HG03342 (cell line): ENCODE measurements at regions not wholly inside any gene's neighbourhood (a gene's known extent, or its start where the extent isn't known, plus 50 kb on each side); places are given as distances from the start of the nearest gene placed in this dataset.

ENCODE experiments used
- ATAC-seq: cut with Tn5 transposase; IDR thresholded peaks from one replicate; pipeline ENCODE4 v1.9.1; 2021; ENCODE audit warnings: mild to moderate bottlenecking, moderate library complexity; ENCODE audit not compliant: unreplicated experiment

GRCh38 chr6:147808640-147809039, 300.1 kb downstream of the SAMD5 start:
- no peak for ATAC-seq

GRCh38 chr6:147811913-147812629, 303.6 kb downstream of the SAMD5 start:
- no peak for ATAC-seq

- ATAC-seq: no peak
Measured at GRCh38 chr6:147817042-147817689, 308.7 kb downstream of the SAMD5 start.

GRCh38 chr6:147820520-147820919, 312.0 kb downstream of the SAMD5 start:
- no peak for ATAC-seq

- no peak for ATAC-seq
Measured at GRCh38 chr6:147821295-147821897, 312.9 kb downstream of the SAMD5 start.

GRCh38 chr6:147823936-147824335, 315.4 kb downstream of the SAMD5 start:
- no peak for ATAC-seq

- ATAC-seq: no peak
Measured at GRCh38 chr6:147825848-147826247, 317.4 kb downstream of the SAMD5 start.

- ATAC-seq: no peak
Measured at GRCh38 chr6:147826698-147827097, 318.2 kb downstream of the SAMD5 start.

GRCh38 chr6:147829418-147829817, 320.9 kb downstream of the SAMD5 start:
- no peak for ATAC-seq

- ATAC-seq: no peak
Measured at GRCh38 chr6:147829835-147830234, 321.3 kb downstream of the SAMD5 start.

- ATAC-seq: no peak
Measured at GRCh38 chr6:147831356-147831755, 322.9 kb downstream of the SAMD5 start.

GRCh38 chr6:147833607-147834006, 325.1 kb downstream of the SAMD5 start:
- no peak for ATAC-seq

GRCh38 chr6:147834084-147834776, 325.7 kb downstream of the SAMD5 start:
- no peak for ATAC-seq

GRCh38 chr6:147837540-147837939, 329.1 kb downstream of the SAMD5 start:
- no peak for ATAC-seq

- ATAC-seq: no peak
Measured at GRCh38 chr6:147839708-147840610, 331.5 kb downstream of the SAMD5 start.

GRCh38 chr6:147841547-147842148, 333.2 kb downstream of the SAMD5 start:
- no peak for ATAC-seq

- no peak for ATAC-seq
Measured at GRCh38 chr6:147849401-147850330, 341.2 kb downstream of the SAMD5 start.

- ATAC-seq: no peak
Measured at GRCh38 chr6:147852772-147853171, 344.3 kb downstream of the SAMD5 start.

GRCh38 chr6:147853574-147853973, 345.1 kb downstream of the SAMD5 start:
- no peak for ATAC-seq
